PC-9 (cell line): ENCODE measurements at regions not wholly inside any gene's neighbourhood (a gene's known extent, or its start where the extent isn't known, plus 50 kb on each side); places are given as distances from the start of the nearest gene placed in this dataset.
A peak's percentile ranks its signal among the peaks of the same experiment; 100 is the strongest.

Source experiments
- BruUV-seq: library from RNA; stranded (reverse); fragments of 400-500 nt; replicated peaks from 2 replicates; lab custom pipeline; 2021; lab: Mats Ljungman, UMichigan
- CTCF ChIA-PET: fragments of 300-600 bp; sonication (Branson Sonifier 250); formaldehyde crosslinking; loops from one replicate; lab custom pipeline; 2022; ENCODE audit warnings: antibody characterized with exemption; lab: Charles Lee
- POLR2A ChIA-PET: fragments of 300-600 bp; sonication (Branson Sonifier 250); formaldehyde crosslinking; loops from one replicate; lab custom pipeline; 2022; ENCODE audit warnings: antibody characterized with exemption; ENCODE audit not compliant: unreplicated experiment; lab: Charles Lee
- DNase-seq, 2 experiments: peaks; one replicate each; pipeline versions ENCODE4 v3.0.0 to v3.0.0-alpha.2; 2015 to 2022; ENCODE audit warnings: mixed read lengths in 1 of 2
- H2AFZ ChIP-seq: fragments of 200-600 bp; sonication (generic); 2 replicates; pipeline ENCODE4 v1.8.1; 2017; ENCODE audit warnings: antibody characterized with exemption
- H3F3A ChIP-seq: fragments of 200-600 bp; sonication (generic); 2 replicates; pipeline ENCODE4 v1.8.1; 2017; ENCODE audit warnings: antibody characterized with exemption, mild to moderate bottlenecking, low read depth; ENCODE audit not compliant: insufficient read depth
- H3K27ac ChIP-seq: fragments of 200-600 bp; sonication (generic); 2 replicates; pipeline ENCODE4 v1.6.1; 2016; ENCODE audit warnings: mixed run types
- H3K27me3 ChIP-seq: fragments of 200-600 bp; sonication (generic); 2 replicates; pipeline ENCODE4 v1.6.1; 2016; ENCODE audit warnings: low read depth, mixed run types; ENCODE audit not compliant: insufficient read depth
- H3K36me3 ChIP-seq: fragments of 200-600 bp; sonication (generic); 2 replicates; pipeline ENCODE4 v1.6.1; 2016; ENCODE audit warnings: low read depth, mixed run types
- H3K4me1 ChIP-seq: fragments of 200-600 bp; sonication (generic); replicated peaks from 2 replicates; pipeline ENCODE4 v1.6.1; 2016; ENCODE audit warnings: mixed run types; ENCODE audit not compliant: insufficient read depth
- H3K4me2 ChIP-seq: fragments of 200-600 bp; sonication (generic); 2 replicates; pipeline ENCODE4 v1.6.1; 2017; ENCODE audit warnings: mixed run types
- H3K4me3 ChIP-seq: fragments of 200-600 bp; sonication (generic); 2 replicates; pipeline ENCODE4 v1.6.1; 2016; ENCODE audit warnings: mixed run types
- H3K79me2 ChIP-seq: fragments of 200-600 bp; sonication (generic); 2 replicates; pipeline ENCODE4 v1.6.1; 2017; ENCODE audit warnings: low read depth, mixed run types
- H3K9me2 ChIP-seq: fragments of 200-600 bp; sonication (generic); 2 replicates; pipeline ENCODE4 v1.8.1; 2017; ENCODE audit warnings: mild to moderate bottlenecking; ENCODE audit not compliant: insufficient read depth
- H3K9me3 ChIP-seq: fragments of 200-600 bp; sonication (generic); 2 replicates; pipeline ENCODE4 v1.8.1; 2016; ENCODE audit warnings: low read depth; ENCODE audit not compliant: insufficient read depth
- H4K20me1 ChIP-seq: fragments of 200-600 bp; sonication (generic); 2 replicates; pipeline ENCODE4 v1.8.1; 2017; ENCODE audit not compliant: insufficient read depth
- EZH2 ChIP-seq: fragments of 200-600 bp; sonication (generic); IDR thresholded peaks from 2 replicates; pipeline ENCODE4 v1.8.0; 2017; ENCODE audit warnings: antibody characterized with exemption, low read depth
- intact Hi-C: fragments of 100-400 bp; cut with micrococcal nuclease; formaldehyde crosslinking; loops from one replicate; pipeline ENCODE4 v1.10.0; 2022; ENCODE audit not compliant: unreplicated experiment
- TF ChIP-seq, protein P1 (sequence below): fragments of 200-600 bp; sonication (generic); conservative IDR thresholded peaks from 2 replicates; pipeline ENCODE4 v1.6.1; 2017; ENCODE audit warnings: mixed run types, antibody characterized with exemption, mild to moderate bottlenecking, moderate library complexity

DNA sequence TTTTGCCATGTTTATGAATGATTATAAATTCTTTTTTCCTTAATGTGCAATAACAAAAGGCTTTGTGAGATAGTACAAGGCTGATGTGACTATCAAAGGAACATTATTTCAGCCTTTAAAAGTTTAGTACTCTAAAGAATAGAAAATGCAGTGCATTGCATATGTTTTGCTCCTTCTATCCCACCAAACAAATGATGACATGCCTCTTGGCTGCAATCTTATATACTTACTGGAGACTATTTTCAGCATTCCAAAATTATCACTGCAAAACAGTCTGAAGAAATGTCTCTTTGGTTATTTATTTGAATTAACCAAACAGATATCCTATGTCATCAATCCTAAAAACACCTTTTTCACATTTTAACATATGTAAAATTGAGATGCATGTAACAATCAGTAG lies 776.5 kb upstream of the SPRY2 start:
- no peaks in the 10 kb centered on the region for H3K27me3 ChIP-seq
- no peaks in the 10 kb centered on the region for H3K36me3 ChIP-seq
- H3K27ac ChIP-seq = no peak overlapping the region
- no TSS peak for BruUV-seq
- no peaks in the 10 kb centered on the region for H4K20me1 ChIP-seq
- CTCF ChIA-PET = no interaction called here
- no peak overlapping the region for H2AFZ ChIP-seq
- POLR2A ChIA-PET = no interaction called here
- H3K4me2 ChIP-seq = no peak overlapping the region
- H3F3A ChIP-seq = no peaks in the 10 kb centered on the region
- DNase-seq = no peak
- H3K9me2 ChIP-seq = no peaks in the 10 kb centered on the region
- TF ChIP-seq, protein P1, sequence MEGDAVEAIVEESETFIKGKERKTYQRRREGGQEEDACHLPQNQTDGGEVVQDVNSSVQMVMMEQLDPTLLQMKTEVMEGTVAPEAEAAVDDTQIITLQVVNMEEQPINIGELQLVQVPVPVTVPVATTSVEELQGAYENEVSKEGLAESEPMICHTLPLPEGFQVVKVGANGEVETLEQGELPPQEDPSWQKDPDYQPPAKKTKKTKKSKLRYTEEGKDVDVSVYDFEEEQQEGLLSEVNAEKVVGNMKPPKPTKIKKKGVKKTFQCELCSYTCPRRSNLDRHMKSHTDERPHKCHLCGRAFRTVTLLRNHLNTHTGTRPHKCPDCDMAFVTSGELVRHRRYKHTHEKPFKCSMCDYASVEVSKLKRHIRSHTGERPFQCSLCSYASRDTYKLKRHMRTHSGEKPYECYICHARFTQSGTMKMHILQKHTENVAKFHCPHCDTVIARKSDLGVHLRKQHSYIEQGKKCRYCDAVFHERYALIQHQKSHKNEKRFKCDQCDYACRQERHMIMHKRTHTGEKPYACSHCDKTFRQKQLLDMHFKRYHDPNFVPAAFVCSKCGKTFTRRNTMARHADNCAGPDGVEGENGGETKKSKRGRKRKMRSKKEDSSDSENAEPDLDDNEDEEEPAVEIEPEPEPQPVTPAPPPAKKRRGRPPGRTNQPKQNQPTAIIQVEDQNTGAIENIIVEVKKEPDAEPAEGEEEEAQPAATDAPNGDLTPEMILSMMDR = no peak
- no peak for TF ChIP-seq EZH2
- H3K79me2 ChIP-seq = no peaks in the 10 kb centered on the region
- H3K9me3 ChIP-seq = no peaks in the 10 kb centered on the region
- H3K4me1 ChIP-seq = no peaks in the 10 kb centered on the region
- no peak overlapping the region for H3K4me3 ChIP-seq
- intact Hi-C loops = no loop called here

DNA sequence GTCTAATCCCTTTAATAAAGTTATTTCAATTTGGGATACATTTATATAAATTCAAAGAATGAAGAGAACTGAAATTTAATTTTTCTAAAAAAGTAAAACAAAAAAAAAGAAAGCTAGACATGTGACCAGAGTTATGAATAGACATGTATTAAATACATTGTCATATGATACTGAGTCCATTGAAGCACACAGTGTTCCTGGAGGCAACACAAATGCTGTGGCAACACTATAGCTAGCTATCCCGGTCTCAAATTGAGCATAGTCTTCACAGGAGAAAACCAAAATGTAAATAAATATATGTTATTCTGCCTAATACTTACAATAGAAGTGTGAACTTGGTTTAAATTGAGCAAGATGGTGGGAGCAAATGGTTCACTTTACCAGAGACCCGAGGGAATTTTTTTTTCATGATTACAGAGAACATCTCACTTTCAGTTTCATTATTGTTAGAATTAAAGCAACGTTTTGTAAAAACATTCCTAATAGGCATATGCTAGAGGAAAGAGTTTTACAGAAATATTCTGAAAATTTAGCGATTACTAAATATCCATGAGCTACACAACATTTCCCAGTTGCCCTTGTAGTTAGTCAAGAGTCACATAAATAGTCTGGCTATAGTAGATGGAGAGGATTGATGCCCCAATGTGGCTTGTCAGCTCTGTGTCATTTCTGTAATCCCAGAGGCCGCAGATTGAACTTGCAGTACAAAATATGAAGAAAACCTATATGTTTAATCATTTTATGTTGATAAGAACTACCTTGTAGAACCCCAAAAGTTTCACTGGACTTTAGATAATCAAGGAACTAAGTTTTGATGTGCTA lies 775.7 kb upstream of the SPRY2 start:
- Histone ChIP-seq H3K9me2 (no peaks in the 10 kb centered on the region), H3K4me1 (no peaks in the 10 kb centered on the region), H2AFZ (peak overlapping the region; percentile 65; the same call in 1 of the 2 replicates), H3K27me3 (no peaks in the 10 kb centered on the region), H3K4me2 (peak overlapping the region; percentile 54), H3K79me2 (no peaks in the 10 kb centered on the region), H3K27ac (no peak overlapping the region), H4K20me1 (no peaks in the 10 kb centered on the region), H3K9me3 (no peaks in the 10 kb centered on the region), H3K36me3 (no peaks in the 10 kb centered on the region), H3F3A (no peaks in the 10 kb centered on the region), H3K4me3 (no peak overlapping the region)
- no TSS peak for BruUV-seq
- POLR2A ChIA-PET = no interaction called here
- intact Hi-C loops = no loop called here
- no peak for TF ChIP-seq EZH2
- TF ChIP-seq, protein P1 = no peak
- CTCF ChIA-PET = no interaction called here
- no peak for DNase-seq

DNA sequence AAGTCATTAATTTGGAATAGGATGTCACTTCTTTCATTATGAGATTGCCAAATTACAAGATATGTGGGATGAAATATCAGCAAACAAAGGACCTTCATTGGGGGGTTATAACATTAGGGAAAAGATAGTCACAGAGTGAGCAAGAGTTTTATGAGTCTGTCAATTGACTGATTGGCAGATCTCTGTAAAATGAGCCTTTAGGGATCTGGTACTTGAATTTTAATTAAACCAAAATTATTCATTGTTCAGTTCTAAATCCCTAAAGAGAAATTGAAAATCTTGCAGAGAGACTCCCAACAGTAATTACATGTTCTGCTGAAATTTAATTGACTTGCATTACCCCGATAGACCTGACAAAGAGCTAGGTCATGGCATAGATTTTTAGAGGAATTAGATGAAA lies 768.1 kb upstream of the SPRY2 start:
- Histone ChIP-seq H3K4me1 (no peaks in the 10 kb centered on the region), H3F3A (no peaks in the 10 kb centered on the region), H3K79me2 (no peaks in the 10 kb centered on the region), H4K20me1 (no peaks in the 10 kb centered on the region), H3K27me3 (no peaks in the 10 kb centered on the region), H3K9me2 (no peaks in the 10 kb centered on the region), H3K27ac (no peak overlapping the region), H3K4me3 (no peak overlapping the region), H3K36me3 (no peaks in the 10 kb centered on the region), H2AFZ (no peak overlapping the region), H3K9me3 (no peaks in the 10 kb centered on the region), H3K4me2 (no peak overlapping the region)
- ChIA-PET CTCF (no interaction called here), POLR2A (no interaction called here)
- no peak for TF ChIP-seq EZH2
- TF ChIP-seq, protein P1 = no peak
- intact Hi-C loops = no loop called here
- DNase-seq = no peak
- BruUV-seq = no TSS peak
